ENCODE measurements at regions not wholly inside any gene's neighbourhood (a gene's known extent, or its start where the extent isn't known, plus 50 kb on each side); places are given as distances from the start of the nearest gene placed in this dataset.

GRCh38 chr2:174669336-174669735 lies 71.7 kb upstream of the WIPF1 start:
- ChIA-PET POLR2A (interaction anchor here (0.8 kb wide), 1 partner anchor 548 kb away, joined by 4 read pairs; no protein-coding TSS in a partner anchor), CTCF (ENCODE audit: low intra/inter-chr PET ratio) (no interaction called here)
- Histone ChIP-seq H3K79me2 (ENCODE audit: control insufficient read depth, insufficient read depth, low read length) (no peaks in the 10 kb centered on the region), H3K4me1 (replicated peaks in 1 of 2; ENCODE audit: control insufficient read depth in 2 of 2, insufficient read depth in 2 of 2, low read length in 2 of 2) (no peaks in the 10 kb centered on the region; a peak in 1 of 5 replicates), H3K9ac (ENCODE audit: insufficient read depth in 1 of 2, low read depth in 2 of 2, low read length in 2 of 2) (no peak overlapping the region), H3K36me3 (ENCODE audit: control insufficient read depth, insufficient read depth, low read length) (no peaks in the 10 kb centered on the region), H3K27me3 (ENCODE audit: control insufficient read depth in 2 of 2, insufficient read depth in 2 of 2, low read length in 2 of 2) (peaks cover 8 to 36% of the 10 kb centered on the region in 2 experiments; a peak in 4 of 5 replicates), H3K4me3 (no peak overlapping the region), H4K20me1 (replicated peaks; ENCODE audit: control insufficient read depth, insufficient read depth, low read length) (no peaks in the 10 kb centered on the region), H3K9me3 (replicated peaks; ENCODE audit: control insufficient read depth, insufficient read depth, low read depth, low read length) (peaks cover 5% of the 10 kb centered on the region), H3K4me2 (ENCODE audit: insufficient read depth, low read length) (no peak overlapping the region), H2AFZ (ENCODE audit: low read depth, low read length) (no peak overlapping the region), H3K9me1 (ENCODE audit: control insufficient read depth, insufficient read depth, low read length) (no peaks in the 10 kb centered on the region), H3K27ac (ENCODE audit: extremely low read depth, low read depth, low read length) (no peak overlapping the region)
- WGBS (ENCODE audit: insufficient coverage, low coverage, missing lambda C conversion rate), result 5% methylated on average over 5 of the region's 5 CpGs
- in situ Hi-C loops (cut with MboI) (no loop called here), intact Hi-C loops (cut with micrococcal nuclease) (no loop called here)
- FAIRE-seq, result no peak
- TF ChIP-seq HMG20A (CRISPR knock-in tag; conservative IDR thresholded peaks at IDR 0.05) (no peak), SLC30A9 (CRISPR knock-in tag; IDR thresholded peaks at IDR 0.05) (no peak), ZNF57 (CRISPR knock-in tag; IDR thresholded peaks at IDR 0.05) (no peak), ZNF707 (CRISPR knock-in tag; conservative IDR thresholded peaks at IDR 0.05) (no peak), CEBPG (CRISPR knock-in tag; IDR thresholded peaks at IDR 0.05) (no peak), CEBPG (tag; conservative IDR thresholded peaks at IDR 0.05 in 1 of 2, IDR thresholded peaks at IDR 0.05 in 1 of 2) (no peak), POLR3G (IDR thresholded peaks at IDR 0.05; ENCODE audit: extremely low read depth, insufficient read length, insufficient replicate concordance) (no peak), ZNF239 (CRISPR knock-in tag; IDR thresholded peaks at IDR 0.05) (no peak), HSF4 (CRISPR knock-in tag; IDR thresholded peaks at IDR 0.05; ENCODE audit: borderline replicate concordance) (no peak), PYGO2 (tag; IDR thresholded peaks at IDR 0.05) (no peak)
- ATAC-seq, result no peak
- no TSS peak for BruUV-seq (replicated peaks)
- no peak for DNase-seq (ENCODE audit: extremely low read depth in 1 of 4, low spot score in 3 of 4)
